ENCODE measurements at regions not wholly inside any gene's neighbourhood (a gene's known extent, or its start where the extent isn't known, plus 50 kb on each side); places are given as distances from the start of the nearest gene placed in this dataset.

DNA sequence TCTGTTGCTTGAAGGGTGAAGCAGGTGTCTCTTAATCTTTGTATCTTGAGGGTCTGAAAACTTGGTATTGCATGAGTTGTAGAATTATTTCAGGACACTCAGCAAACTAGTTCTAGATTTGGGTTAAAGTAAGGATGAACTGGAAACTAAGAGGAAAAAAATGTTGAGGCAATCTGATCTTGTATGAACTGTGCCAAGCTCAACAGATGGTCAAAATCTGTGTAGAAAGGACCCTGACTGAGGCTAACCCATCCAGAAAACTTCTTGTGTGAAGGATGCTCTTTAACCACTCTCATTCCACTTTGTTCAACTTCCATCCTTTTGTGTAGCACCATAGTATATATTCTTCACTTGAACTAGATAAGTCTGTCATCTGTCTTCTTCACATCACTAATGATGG is 861.7 kb downstream of the SLC4A3 start:
- DNase-seq (ENCODE audit: low read depth in 3 of 3): no peak

DNA sequence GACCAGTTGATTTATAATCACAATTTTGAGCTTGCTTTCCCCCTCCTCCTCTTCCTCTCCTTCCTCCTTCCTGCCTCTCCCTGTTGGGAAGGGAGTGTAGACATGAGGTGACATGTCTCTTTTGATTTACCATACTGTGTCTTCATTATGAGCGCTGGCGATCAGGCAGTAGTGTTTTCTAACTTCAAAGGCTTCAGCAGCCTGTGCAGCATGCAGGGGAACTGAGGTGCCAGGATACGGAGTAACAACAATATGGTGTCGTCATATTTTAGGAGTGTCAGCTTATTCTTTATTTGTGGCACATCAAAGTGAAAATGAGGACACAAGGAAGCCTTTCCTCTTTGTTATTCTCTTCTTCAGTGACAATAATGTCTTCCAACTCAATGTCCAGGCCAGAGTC is 864.2 kb downstream of the SLC4A3 start:
- no peak for DNase-seq (ENCODE audit: low read depth in 3 of 3)

DNA sequence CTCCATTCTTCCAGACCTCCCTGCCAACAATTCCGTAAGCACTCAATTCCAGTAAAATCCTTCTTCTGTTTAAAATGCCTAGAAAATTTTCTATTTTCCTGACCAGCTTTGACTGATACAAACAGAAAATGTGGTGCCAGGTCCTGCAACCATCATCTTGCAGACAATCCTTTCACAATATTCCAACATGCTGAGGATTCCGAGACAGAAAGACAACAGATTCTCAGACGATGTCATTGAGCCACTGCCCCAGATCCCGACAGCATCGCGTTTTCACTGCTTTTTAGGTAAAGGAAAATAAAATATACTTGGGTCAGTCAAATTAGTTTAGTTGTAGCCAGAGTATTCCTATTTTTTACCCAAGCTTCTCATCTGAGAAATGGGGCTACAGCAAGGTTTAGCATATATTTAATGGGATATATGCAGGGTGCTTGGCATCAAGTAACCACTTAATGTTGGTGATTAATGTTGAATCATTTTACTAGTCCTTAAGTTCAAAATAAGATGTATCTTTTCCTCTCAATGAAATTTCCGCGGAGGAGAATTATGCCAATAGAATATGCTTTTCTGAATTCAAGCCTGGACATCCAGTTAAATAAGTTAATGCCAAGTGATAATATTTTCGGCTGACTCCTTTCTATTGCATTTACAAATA is 866.6 kb downstream of the SLC4A3 start:
- no peak for DNase-seq (ENCODE audit: low read depth in 3 of 3)

DNA sequence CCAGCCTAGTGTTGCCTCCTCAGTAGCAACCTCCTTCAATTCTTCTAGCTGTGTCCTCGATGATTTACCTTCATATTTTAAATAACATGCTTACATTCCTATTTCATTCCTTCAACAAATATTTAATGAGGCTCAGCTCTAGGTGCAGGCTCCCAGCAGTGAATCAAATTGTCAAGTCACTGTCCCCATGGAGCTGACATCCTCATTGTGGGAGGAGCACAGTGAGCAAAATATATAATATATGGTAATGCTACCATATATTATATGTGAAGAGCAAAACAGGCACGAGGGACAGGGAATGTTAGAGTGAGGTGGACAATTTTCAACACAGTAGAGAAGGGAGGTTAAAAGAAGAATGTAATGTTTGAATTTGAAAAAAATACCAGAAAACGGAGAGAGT is 869.1 kb downstream of the SLC4A3 start:
- DNase-seq (ENCODE audit: low read depth in 3 of 3): no peak

DNA sequence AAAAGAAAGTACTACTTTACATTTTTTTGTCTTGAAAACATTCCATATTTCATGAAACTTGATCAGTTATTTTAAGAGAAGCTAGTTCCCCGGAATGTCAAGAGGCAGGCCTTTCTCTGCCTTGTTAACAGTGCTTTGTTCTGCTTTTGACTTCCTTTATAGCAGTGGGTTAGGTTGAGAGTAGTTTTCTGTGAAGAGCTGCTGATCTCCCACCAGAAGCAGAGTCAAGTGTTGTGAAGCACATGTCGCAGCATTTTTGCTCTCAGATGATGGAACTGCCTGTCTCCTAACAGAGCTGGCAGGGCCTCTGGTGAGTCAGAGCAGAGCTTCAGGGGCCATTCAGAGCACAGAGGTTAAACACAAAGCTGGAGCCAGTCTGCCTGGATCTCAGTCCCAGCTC is 871.8 kb downstream of the SLC4A3 start:
- DNase-seq (ENCODE audit: low read depth in 3 of 3): no peak

DNA sequence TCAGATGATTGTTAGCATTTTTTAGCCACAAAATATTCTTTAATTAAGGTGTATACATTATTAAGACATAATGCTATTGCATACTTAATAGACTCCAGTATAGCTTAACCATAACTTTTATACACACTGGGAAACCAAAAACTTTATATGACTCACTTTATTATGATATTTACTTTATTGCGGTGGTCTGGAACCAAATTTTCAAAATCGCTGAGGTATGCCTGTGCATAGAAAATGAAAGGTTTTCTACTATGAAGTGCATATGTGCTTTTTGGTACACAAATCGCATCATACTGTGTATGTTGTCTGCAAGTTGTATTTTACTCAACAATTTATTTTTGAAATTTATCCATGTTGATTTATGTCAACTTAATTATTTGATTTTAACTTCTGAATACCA is 875.1 kb downstream of the SLC4A3 start:
- no peak for DNase-seq (ENCODE audit: low read depth in 3 of 3)

DNA sequence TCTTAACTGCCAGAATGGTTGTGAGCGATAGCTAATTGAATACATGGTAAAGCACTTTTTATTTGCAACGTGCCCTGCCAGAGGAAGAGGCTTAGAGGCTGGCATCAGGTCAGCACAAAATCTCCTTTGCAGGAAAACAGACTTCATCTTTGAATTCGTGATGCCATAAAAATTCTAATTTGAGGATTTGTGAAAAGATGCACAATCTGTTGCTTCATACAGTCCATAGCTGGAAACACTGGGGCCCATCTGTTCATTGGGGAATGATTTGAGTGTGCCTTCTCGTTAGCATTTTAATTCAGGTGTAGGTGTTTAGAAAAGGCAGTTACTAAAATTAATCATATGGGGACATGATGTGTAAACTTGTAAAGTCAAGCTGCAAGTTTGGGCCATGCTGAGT is 876.0 kb downstream of the SLC4A3 start:
- no peak for DNase-seq (ENCODE audit: low read depth in 3 of 3)

DNA sequence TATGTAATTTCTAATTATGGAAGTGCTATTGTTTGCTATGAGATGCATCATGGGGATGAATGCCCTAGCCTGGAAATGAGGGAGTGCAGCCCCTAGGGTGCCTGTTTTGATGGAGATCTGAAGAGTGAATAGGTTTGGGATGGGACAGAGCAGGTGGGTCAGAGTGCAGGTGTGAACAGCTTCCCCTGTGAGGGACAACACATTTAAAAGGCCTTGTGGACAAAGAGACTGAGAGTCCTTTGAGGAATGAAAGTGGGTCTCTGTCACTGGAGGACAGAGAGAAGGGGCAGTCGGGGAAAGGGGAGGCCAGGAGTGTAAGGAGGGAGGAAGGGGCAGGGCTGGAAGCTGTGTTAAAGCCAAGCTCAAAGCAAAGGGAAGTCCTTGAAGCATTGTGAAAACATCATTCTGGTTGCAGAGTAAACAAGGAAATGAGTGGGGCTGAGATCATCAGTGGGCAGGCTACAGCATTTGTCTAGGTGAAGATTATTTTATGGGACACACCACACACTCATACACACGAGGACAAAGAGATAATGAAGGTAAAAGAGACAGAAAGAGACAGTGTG is 877.6 kb downstream of the SLC4A3 start:
- no peak for DNase-seq (ENCODE audit: low read depth in 3 of 3)

DNA sequence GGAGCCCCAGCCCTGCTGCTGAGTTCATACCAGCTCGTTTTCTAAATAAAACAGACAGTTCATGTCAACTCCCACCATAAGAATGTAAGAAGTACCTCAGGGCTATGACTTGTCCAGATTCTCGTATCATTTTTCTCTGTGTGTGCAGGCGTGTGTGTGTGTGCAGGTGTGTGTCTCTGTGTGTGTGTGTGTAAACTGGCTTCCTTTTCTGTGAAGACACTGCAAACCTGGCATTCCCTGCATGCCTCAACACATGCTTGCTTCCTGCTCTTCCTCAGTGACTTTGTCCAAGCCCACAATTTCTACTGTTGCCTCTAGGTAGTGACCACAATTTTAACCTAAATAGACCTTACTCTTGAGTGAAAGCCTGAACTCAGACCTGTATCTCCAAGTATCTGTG is 879.0 kb downstream of the SLC4A3 start:
- no peak for DNase-seq (ENCODE audit: low read depth in 3 of 3)

GRCh38 chr2:220509096-220509757 is 881.8 kb downstream of the SLC4A3 start:
- no peak for DNase-seq (ENCODE audit: low read depth in 3 of 3)

DNA sequence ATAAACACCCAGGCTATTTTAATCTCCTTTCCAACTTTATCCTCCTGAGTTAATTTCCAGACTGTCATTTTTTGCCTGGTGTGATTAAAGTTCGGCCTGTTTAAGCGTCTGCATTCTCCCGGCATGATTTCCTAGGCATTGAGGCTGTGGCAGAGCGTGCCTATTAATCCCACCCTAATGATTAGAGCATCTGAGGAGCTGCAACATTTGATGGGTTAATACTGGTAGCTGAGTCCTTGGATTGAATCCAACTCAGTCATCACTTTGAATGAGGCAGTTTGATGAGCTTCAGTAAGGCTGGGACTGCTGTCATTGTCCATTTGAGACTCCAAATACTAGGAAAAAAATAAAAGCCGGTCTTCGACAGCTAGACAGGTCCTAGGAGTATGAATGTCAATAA is 882.5 kb downstream of the SLC4A3 start:
- DNase-seq (ENCODE audit: low read depth in 3 of 3): no peak

- no peak for DNase-seq (ENCODE audit: low read depth in 3 of 3)
Observed at GRCh38 chr2:220510668-220511067, 883.2 kb downstream of the SLC4A3 start.

DNA sequence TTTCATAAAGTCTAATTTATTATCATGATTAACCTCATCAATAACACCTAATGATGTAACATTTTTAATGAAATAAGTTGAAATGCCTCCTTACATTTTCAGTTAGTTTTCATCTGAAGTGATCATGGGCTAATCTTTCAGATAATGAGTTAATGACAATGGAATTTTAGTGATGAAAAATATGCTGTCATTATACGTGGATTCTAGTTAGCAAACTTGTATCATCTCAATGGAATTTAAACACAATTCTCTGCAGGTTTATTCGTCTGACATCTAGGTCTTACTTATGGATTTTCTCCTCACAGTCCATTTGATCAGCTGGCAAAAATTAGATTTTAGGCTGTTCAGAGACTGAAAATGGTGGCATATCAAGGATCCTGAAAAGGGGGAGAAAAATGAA is 885.0 kb downstream of the SLC4A3 start:
- DNase-seq (ENCODE audit: low read depth in 3 of 3): no peak

DNA sequence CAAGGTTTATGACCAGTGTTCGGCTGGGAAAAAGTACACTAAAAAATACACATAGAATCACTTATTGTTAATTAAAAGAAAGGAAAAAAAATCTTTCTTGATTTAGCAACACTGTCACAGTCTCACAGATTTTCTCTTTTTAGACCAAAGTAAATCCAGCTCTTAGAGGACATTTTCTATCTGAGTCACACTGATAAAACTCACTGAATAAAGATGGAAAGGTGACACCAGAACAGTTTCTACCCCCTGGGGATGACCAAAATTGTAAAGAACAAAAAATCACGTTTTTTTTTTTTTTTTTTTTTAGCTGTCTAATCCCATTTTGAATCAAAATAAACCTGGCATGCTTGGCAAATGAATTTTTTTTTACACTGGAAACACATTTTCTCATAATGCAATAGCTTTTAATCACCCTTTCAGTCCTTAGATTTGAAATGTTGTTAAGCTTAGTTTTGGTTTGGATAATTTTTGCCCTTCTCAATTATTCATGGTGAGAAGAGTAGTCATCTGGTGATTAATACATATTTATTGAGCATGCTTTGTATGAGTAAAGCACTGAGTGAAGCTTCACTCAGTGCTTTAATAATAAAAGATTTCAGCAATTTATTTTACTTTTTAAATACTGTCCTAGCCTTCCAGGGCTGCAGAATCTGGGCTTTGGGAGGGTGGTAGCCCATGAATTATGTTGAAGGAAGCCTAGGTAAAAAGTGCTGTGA is 886.3 kb downstream of the SLC4A3 start:
- DNase-seq (ENCODE audit: low read depth in 3 of 3): no peak

DNA sequence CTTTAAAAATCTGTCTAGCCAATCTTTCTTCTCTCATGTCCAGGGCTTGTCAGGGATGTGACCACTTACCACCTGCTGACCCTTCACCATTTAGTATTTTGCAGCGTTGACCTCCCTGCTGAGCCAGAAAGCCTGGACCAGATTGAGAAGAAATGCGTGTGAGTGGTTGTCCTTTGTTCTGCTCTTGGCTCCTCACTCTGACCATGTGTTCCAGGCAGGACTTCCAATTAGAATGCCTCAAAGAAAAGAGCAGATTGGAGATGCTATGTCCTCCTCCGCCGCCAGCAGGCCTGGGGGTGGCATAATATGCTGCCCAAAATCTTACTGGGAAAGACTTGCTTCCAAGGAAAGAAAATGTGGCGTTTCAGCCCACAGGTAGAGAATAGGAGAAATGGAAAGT is 894.1 kb downstream of the SLC4A3 start:
- DNase-seq (ENCODE audit: low read depth in 3 of 3): no peak

DNA sequence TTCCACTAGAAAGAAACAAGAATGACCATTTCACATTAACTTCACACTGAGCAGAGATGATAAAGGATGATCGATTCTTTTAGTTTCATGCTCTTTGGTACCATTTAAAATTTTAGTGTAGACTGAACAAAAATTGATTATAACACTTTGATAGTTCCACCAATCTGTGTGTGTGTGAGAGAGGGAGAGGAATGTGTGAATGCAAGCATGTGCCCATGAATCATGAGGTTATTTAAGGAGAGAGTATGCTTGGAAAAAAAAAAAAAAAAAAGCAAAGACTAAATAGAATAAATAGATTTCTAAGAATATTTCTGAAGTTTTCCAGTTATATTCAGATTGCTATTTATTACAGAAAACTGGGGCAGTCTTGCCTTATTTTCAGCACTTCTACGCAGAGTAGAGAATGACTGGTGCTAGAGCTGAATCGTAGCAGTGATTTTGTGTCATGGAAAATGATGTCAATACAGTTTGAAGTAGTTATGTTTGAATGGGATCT is 900.8 kb downstream of the SLC4A3 start:
- DNase-seq (ENCODE audit: low read depth in 3 of 3): no peak

- no peak for DNase-seq (ENCODE audit: low read depth in 3 of 3)
Observed at GRCh38 chr2:220531216-220531615, 903.8 kb downstream of the SLC4A3 start.

- no peak for DNase-seq (ENCODE audit: low read depth in 3 of 3)
Observed at GRCh38 chr2:220533485-220533884, 906.1 kb downstream of the SLC4A3 start.

GRCh38 chr2:220539481-220539880 is 912.1 kb downstream of the SLC4A3 start:
- no peak for DNase-seq (ENCODE audit: low read depth in 3 of 3)

DNA sequence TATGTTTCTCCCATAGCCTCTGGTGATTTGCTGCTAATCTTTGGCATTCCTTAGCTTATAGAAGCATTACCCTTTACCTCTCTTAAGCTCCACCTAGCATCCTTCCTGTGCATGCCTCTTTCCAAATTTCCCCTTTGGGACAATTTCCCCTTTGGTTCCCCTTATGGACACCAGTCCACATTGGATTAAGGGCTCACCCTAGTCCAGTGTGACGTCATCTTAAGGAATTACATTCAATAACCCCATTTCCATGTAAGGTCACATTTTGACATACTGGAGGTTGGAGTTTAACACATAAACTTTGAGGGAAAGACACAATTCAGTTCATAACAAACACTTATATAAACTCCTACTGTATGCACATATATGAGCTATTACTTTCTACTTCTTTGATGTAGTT is 916.6 kb downstream of the SLC4A3 start:
- no peak for DNase-seq (ENCODE audit: low read depth in 3 of 3)

- DNase-seq (ENCODE audit: low read depth in 3 of 3): no peak
Observed at GRCh38 chr2:220550995-220551700, 923.7 kb downstream of the SLC4A3 start.
